Fibroblast of mammary gland (primary cell): ENCODE measurements at regions not wholly inside any gene's neighbourhood (a gene's known extent, or its start where the extent isn't known, plus 50 kb on each side); places are given as distances from the start of the nearest gene placed in this dataset.
A peak's percentile ranks its signal among the peaks of the same experiment; 100 is the strongest.
"Not testable (repeated sequence)": the region's sequence is repeated elsewhere in the genome, so short reads cannot be mapped to it uniquely, and the experiment has no call there.

Source experiments
- DNase-seq: peaks from one replicate; pipeline ENCODE4 v3.0.0-alpha.2; 2010; ENCODE audit warnings: low read depth
- H3K4me3 ChIP-seq: 2 replicates; pipeline ENCODE4 v1.5.1; 2011; ENCODE audit warnings: low read depth, mild to moderate bottlenecking, low read length, moderate library complexity; ENCODE audit not compliant: control insufficient read depth
- CTCF ChIP-seq: conservative IDR thresholded peaks from 2 replicates; pipeline ENCODE4 v1.5.1; 2011; ENCODE audit warnings: low read depth, low read length, inconsistent platforms; ENCODE audit not compliant: control insufficient read depth, insufficient read depth

GRCh38 chr3:173238091-173238490 is 97.1 kb upstream of the SPATA16 start:
- TF ChIP-seq CTCF = no peak
- no peak overlapping the region for H3K4me3 ChIP-seq
- no peak for DNase-seq

GRCh38 chr3:173225351-173225750 is 84.3 kb upstream of the SPATA16 start:
- no peak for TF ChIP-seq CTCF
- H3K4me3 ChIP-seq = no peak overlapping the region
- no peak for DNase-seq

GRCh38 chr3:173221010-173221409 is 80.0 kb upstream of the SPATA16 start:
- no peak for DNase-seq
- TF ChIP-seq CTCF = peak; percentile 8
- no peak overlapping the region for H3K4me3 ChIP-seq

- no peak for TF ChIP-seq CTCF
- DNase-seq = no peak
Observed at GRCh38 chr3:173217127-173217526, 76.1 kb upstream of the SPATA16 start.

GRCh38 chr3:173216063-173216462 is 75.0 kb upstream of the SPATA16 start:
- TF ChIP-seq CTCF = no peak
- no peak for DNase-seq
- H3K4me3 ChIP-seq = no peak overlapping the region

More at GRCh38 chr3:173217127-173217526, 76.1 kb upstream of the SPATA16 start:
- H3K4me3 ChIP-seq = no peak overlapping the region

GRCh38 chr3:173214576-173214975 is 73.5 kb upstream of the SPATA16 start:
- DNase-seq = no peak
- TF ChIP-seq CTCF = no peak
- no peak overlapping the region for H3K4me3 ChIP-seq

- H3K4me3 ChIP-seq = no peak overlapping the region
- no peak for TF ChIP-seq CTCF
- DNase-seq = no peak
Observed at GRCh38 chr3:173199568-173199967, 58.5 kb upstream of the SPATA16 start.

GRCh38 chr3:173194868-173195267 is 53.8 kb upstream of the SPATA16 start:
- not testable (repeated sequence) for DNase-seq, H3K4me3 ChIP-seq
